ENCODE measurements at regions not wholly inside any gene's neighbourhood (a gene's known extent, or its start where the extent isn't known, plus 50 kb on each side); places are given as distances from the start of the nearest gene placed in this dataset.

GRCh38 chr5:99020698-99021048 lies 91.9 kb upstream of the CHD1 start:
- DNase-seq = no peak
- no peaks in the 10 kb centered on the region for H3K27me3 ChIP-seq (replicated peaks; ENCODE audit: control insufficient read depth, insufficient read depth, low read length)
- no peaks in the 10 kb centered on the region for H3K27me3 Mint-ChIP-seq (ENCODE audit: insufficient read depth, unreplicated experiment)
- peaks cover 42% of the 10 kb centered on the region for H3K4me1 ChIP-seq
- intact Hi-C loops (cut with micrococcal nuclease; ENCODE audit: unreplicated experiment) = no loop called here
- H3K9me3 ChIP-seq = no peaks in the 10 kb centered on the region; the same call in 1 of the 2 replicates
- no peaks in the 10 kb centered on the region for H3K36me3 Mint-ChIP-seq (ENCODE audit: insufficient read depth, unreplicated experiment)
- H3K9me3 Mint-ChIP-seq (ENCODE audit: unreplicated experiment) = peaks cover 5% of the 10 kb centered on the region
- H3K27ac Mint-ChIP-seq (ENCODE audit: unreplicated experiment) = no peak overlapping the region
- H3K4me1 Mint-ChIP-seq (ENCODE audit: low read depth, unreplicated experiment) = peaks cover 6% of the 10 kb centered on the region
- no peak for TF ChIP-seq CTCF (IDR thresholded peaks at IDR 0.05; ENCODE audit: insufficient read depth in 1 of 2, low read depth in 1 of 2, low read length in 1 of 2, severe bottlenecking in 1 of 2, unreplicated experiment in 1 of 2)
- H3K36me3 ChIP-seq (ENCODE audit: control insufficient read depth, insufficient read depth, low read length) = no peaks in the 10 kb centered on the region
- no peak overlapping the region for H3K4me3 Mint-ChIP-seq (ENCODE audit: unreplicated experiment)
- POLR2A ChIA-PET = no interaction called here
- CTCF ChIA-PET = no interaction called here
- BruUV-seq (replicated peaks) = no TSS peak
- H3K4me3 ChIP-seq (ENCODE audit: low read depth, low read length) = no peak overlapping the region

GRCh38 chr5:99019812-99020697 lies 91.2 kb upstream of the CHD1 start:
- Mint-ChIP-seq H3K36me3 (ENCODE audit: insufficient read depth, unreplicated experiment) (no peaks in the 10 kb centered on the region), H3K27me3 (ENCODE audit: insufficient read depth, unreplicated experiment) (no peaks in the 10 kb centered on the region), H3K9me3 (ENCODE audit: unreplicated experiment) (peaks cover 11% of the 10 kb centered on the region), H3K27ac (ENCODE audit: unreplicated experiment) (peak overlapping the region; percentile 40), H3K4me3 (ENCODE audit: unreplicated experiment) (peak overlapping the region; percentile 25), H3K4me1 (ENCODE audit: low read depth, unreplicated experiment) (peaks cover 6% of the 10 kb centered on the region)
- POLR2A ChIA-PET = interaction anchor here (0.5 kb wide), 1 partner anchor 27 kb away, joined by 3 read pairs; no protein-coding TSS in a partner anchor
- CTCF ChIA-PET = no interaction called here
- Histone ChIP-seq H3K36me3 (ENCODE audit: control insufficient read depth, insufficient read depth, low read length) (no peaks in the 10 kb centered on the region), H3K27me3 (replicated peaks; ENCODE audit: control insufficient read depth, insufficient read depth, low read length) (no peaks in the 10 kb centered on the region), H3K9me3 (no peaks in the 10 kb centered on the region), H3K4me1 (peaks cover 36% of the 10 kb centered on the region), H3K4me3 (ENCODE audit: low read depth, low read length) (no peak overlapping the region)
- no TSS peak for BruUV-seq (replicated peaks)
- no peak for TF ChIP-seq CTCF (IDR thresholded peaks at IDR 0.05; ENCODE audit: insufficient read depth in 1 of 2, low read depth in 1 of 2, low read length in 1 of 2, severe bottlenecking in 1 of 2, unreplicated experiment in 1 of 2)
- DNase-seq = no peak
- intact Hi-C loops (cut with micrococcal nuclease; ENCODE audit: unreplicated experiment) = no loop called here

GRCh38 chr5:99019254-99019653 lies 90.4 kb upstream of the CHD1 start:
- H3K4me1 Mint-ChIP-seq (ENCODE audit: low read depth, unreplicated experiment) = peaks cover 6% of the 10 kb centered on the region
- CTCF ChIA-PET = no interaction called here

More at GRCh38 chr5:99019254-99019653, 90.4 kb upstream of the CHD1 start:
- no peak for DNase-seq
- no peaks in the 10 kb centered on the region for H3K27me3 ChIP-seq (replicated peaks; ENCODE audit: control insufficient read depth, insufficient read depth, low read length)
- no TSS peak for BruUV-seq (replicated peaks)
- no peaks in the 10 kb centered on the region for H3K36me3 ChIP-seq (ENCODE audit: control insufficient read depth, insufficient read depth, low read length)
- Mint-ChIP-seq H3K27ac (ENCODE audit: unreplicated experiment) (no peak overlapping the region), H3K4me3 (ENCODE audit: unreplicated experiment) (no peak overlapping the region), H3K36me3 (ENCODE audit: insufficient read depth, unreplicated experiment) (no peaks in the 10 kb centered on the region), H3K27me3 (ENCODE audit: insufficient read depth, unreplicated experiment) (no peaks in the 10 kb centered on the region), H3K9me3 (ENCODE audit: unreplicated experiment) (peaks cover 14% of the 10 kb centered on the region)
- POLR2A ChIA-PET = no interaction called here
- TF ChIP-seq CTCF (IDR thresholded peaks at IDR 0.05; ENCODE audit: insufficient read depth in 1 of 2, low read depth in 1 of 2, low read length in 1 of 2, severe bottlenecking in 1 of 2, unreplicated experiment in 1 of 2) = no peak
- intact Hi-C loops (cut with micrococcal nuclease; ENCODE audit: unreplicated experiment) = no loop called here
- peaks cover 29% of the 10 kb centered on the region for H3K4me1 ChIP-seq
- no peaks in the 10 kb centered on the region for H3K9me3 ChIP-seq
- H3K4me3 ChIP-seq (ENCODE audit: low read depth, low read length) = no peak overlapping the region
